ENCODE measurements at regions not wholly inside any gene's neighbourhood (a gene's known extent, or its start where the extent isn't known, plus 50 kb on each side); places are given as distances from the start of the nearest gene placed in this dataset.

DNA sequence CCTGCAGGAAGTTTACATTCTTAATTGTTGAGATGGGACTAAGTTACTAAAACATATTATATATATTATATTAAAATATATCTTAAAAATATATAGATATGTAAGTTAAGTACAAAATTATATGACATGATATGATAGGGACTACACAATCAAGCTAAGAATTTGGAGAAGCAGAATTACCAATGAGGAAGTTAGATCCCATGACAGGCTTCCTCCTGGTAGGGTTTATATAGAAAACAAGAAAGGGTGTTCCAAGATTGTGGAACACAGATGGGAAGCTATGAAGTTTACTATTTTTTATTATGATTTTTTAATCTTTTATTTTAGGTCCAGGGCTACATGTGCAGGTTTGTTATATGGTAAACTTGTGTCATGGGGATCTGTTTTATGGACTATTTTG, 260.8 kb upstream of the ZFHX3 start:
- TF ChIP-seq, protein P1, sequence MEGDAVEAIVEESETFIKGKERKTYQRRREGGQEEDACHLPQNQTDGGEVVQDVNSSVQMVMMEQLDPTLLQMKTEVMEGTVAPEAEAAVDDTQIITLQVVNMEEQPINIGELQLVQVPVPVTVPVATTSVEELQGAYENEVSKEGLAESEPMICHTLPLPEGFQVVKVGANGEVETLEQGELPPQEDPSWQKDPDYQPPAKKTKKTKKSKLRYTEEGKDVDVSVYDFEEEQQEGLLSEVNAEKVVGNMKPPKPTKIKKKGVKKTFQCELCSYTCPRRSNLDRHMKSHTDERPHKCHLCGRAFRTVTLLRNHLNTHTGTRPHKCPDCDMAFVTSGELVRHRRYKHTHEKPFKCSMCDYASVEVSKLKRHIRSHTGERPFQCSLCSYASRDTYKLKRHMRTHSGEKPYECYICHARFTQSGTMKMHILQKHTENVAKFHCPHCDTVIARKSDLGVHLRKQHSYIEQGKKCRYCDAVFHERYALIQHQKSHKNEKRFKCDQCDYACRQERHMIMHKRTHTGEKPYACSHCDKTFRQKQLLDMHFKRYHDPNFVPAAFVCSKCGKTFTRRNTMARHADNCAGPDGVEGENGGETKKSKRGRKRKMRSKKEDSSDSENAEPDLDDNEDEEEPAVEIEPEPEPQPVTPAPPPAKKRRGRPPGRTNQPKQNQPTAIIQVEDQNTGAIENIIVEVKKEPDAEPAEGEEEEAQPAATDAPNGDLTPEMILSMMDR (IDR thresholded peaks at IDR 0.05) = no peak
- TF ChIP-seq, protein P2, sequence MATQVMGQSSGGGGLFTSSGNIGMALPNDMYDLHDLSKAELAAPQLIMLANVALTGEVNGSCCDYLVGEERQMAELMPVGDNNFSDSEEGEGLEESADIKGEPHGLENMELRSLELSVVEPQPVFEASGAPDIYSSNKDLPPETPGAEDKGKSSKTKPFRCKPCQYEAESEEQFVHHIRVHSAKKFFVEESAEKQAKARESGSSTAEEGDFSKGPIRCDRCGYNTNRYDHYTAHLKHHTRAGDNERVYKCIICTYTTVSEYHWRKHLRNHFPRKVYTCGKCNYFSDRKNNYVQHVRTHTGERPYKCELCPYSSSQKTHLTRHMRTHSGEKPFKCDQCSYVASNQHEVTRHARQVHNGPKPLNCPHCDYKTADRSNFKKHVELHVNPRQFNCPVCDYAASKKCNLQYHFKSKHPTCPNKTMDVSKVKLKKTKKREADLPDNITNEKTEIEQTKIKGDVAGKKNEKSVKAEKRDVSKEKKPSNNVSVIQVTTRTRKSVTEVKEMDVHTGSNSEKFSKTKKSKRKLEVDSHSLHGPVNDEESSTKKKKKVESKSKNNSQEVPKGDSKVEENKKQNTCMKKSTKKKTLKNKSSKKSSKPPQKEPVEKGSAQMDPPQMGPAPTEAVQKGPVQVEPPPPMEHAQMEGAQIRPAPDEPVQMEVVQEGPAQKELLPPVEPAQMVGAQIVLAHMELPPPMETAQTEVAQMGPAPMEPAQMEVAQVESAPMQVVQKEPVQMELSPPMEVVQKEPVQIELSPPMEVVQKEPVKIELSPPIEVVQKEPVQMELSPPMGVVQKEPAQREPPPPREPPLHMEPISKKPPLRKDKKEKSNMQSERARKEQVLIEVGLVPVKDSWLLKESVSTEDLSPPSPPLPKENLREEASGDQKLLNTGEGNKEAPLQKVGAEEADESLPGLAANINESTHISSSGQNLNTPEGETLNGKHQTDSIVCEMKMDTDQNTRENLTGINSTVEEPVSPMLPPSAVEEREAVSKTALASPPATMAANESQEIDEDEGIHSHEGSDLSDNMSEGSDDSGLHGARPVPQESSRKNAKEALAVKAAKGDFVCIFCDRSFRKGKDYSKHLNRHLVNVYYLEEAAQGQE (IDR thresholded peaks at IDR 0.05; ENCODE audit: low read depth, low read length) = no peak
- TF ChIP-seq SMC3 (IDR thresholded peaks at IDR 0.05; ENCODE audit: low read depth, low read length) (no peak), FOXM1 (IDR thresholded peaks at IDR 0.05; ENCODE audit: low read depth) (no peak), RAD21 (IDR thresholded peaks at IDR 0.05; ENCODE audit: low read length) (no peak), EZH2phosphoT487 (IDR thresholded peaks at IDR 0.05; ENCODE audit: borderline replicate concordance, low read depth) (no peak), NFIC (IDR thresholded peaks at IDR 0.05; ENCODE audit: borderline replicate concordance) (no peak), POLR2AphosphoS5 (IDR thresholded peaks at IDR 0.05; ENCODE audit: low read depth, low read length) (no peak), YY1 (IDR thresholded peaks at IDR 0.05; ENCODE audit: low read depth) (no peak), GABPA (IDR thresholded peaks at IDR 0.05; ENCODE audit: low read depth) (no peak), GATA2 (CRISPR knock-in tag; IDR thresholded peaks at IDR 0.05) (no peak)
- TF ChIP-seq, protein P3, sequence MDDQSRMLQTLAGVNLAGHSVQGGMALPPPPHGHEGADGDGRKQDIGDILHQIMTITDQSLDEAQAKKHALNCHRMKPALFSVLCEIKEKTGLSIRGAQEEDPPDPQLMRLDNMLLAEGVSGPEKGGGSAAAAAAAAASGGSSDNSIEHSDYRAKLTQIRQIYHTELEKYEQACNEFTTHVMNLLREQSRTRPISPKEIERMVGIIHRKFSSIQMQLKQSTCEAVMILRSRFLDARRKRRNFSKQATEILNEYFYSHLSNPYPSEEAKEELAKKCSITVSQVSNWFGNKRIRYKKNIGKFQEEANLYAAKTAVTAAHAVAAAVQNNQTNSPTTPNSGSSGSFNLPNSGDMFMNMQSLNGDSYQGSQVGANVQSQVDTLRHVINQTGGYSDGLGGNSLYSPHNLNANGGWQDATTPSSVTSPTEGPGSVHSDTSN (IDR thresholded peaks at IDR 0.05) = no peak
- TF ChIP-seq, protein P4, sequence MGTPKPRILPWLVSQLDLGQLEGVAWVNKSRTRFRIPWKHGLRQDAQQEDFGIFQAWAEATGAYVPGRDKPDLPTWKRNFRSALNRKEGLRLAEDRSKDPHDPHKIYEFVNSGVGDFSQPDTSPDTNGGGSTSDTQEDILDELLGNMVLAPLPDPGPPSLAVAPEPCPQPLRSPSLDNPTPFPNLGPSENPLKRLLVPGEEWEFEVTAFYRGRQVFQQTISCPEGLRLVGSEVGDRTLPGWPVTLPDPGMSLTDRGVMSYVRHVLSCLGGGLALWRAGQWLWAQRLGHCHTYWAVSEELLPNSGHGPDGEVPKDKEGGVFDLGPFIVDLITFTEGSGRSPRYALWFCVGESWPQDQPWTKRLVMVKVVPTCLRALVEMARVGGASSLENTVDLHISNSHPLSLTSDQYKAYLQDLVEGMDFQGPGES (IDR thresholded peaks at IDR 0.05; ENCODE audit: low read depth, low read length) = no peak

All from SK-N-SH (cell line).